ENCODE measurements at regions not wholly inside any gene's neighbourhood (a gene's known extent, or its start where the extent isn't known, plus 50 kb on each side); places are given as distances from the start of the nearest gene placed in this dataset.

DNA sequence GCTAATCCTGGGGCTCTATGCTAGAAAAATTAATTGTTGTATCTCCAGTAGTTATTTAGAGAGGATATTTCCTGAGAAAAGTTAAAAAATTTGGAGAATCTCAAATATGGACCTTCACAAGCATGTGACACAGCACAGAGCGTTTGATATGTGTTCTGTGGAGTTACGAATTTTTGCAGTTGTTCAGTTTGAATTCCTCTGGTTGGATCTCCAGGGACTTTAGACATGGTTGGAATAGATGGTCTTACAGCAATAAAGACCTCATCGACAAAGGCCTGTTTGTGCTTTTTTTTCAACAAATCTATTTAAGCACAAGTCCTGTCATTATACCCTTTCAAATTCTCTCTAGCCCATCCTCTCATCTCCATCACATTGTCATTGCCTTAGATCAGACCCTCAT, 138.0 kb downstream of the TES start:
- no peaks in the 10 kb centered on the region for H3K27me3 ChIP-seq
- no peaks in the 10 kb centered on the region for H3K36me3 ChIP-seq
- intact Hi-C loops (cut with DNase I): no loop called here
- no peaks in the 10 kb centered on the region for H3K4me1 ChIP-seq
- H3K9me3 ChIP-seq: no peaks in the 10 kb centered on the region
- no peak overlapping the region for H3K27ac ChIP-seq
- TF ChIP-seq, protein P1, sequence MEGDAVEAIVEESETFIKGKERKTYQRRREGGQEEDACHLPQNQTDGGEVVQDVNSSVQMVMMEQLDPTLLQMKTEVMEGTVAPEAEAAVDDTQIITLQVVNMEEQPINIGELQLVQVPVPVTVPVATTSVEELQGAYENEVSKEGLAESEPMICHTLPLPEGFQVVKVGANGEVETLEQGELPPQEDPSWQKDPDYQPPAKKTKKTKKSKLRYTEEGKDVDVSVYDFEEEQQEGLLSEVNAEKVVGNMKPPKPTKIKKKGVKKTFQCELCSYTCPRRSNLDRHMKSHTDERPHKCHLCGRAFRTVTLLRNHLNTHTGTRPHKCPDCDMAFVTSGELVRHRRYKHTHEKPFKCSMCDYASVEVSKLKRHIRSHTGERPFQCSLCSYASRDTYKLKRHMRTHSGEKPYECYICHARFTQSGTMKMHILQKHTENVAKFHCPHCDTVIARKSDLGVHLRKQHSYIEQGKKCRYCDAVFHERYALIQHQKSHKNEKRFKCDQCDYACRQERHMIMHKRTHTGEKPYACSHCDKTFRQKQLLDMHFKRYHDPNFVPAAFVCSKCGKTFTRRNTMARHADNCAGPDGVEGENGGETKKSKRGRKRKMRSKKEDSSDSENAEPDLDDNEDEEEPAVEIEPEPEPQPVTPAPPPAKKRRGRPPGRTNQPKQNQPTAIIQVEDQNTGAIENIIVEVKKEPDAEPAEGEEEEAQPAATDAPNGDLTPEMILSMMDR (IDR thresholded peaks at IDR 0.05): no peak
- no peak for TF ChIP-seq POLR2A (IDR thresholded peaks at IDR 0.05)
- no peak for TF ChIP-seq POLR2AphosphoS5 (IDR thresholded peaks at IDR 0.05; ENCODE audit: insufficient read depth in 1 of 2, low read depth in 1 of 2)
- no peak for DNase-seq (ENCODE audit: extremely low spot score in 2 of 2)
- H3K4me3 ChIP-seq: no peak overlapping the region

DNA sequence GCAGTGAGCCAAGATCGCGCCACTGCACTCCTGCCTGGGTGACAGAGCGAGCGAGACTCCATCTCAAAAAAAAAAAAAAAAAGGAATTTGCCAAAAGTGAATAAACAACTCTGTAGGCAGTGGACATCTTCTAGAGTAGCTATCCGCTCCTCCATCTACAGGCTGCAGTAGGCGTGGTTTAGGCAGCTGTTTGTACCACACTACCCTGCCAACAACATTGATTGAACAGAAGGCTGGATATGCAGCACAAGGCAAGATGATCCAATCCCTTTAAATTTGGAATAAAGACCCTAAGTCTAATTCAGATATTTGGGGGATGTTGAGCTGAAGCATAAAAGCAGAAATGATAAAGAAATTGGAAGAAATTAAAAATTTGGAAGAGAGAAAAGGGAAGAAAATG, 141.6 kb downstream of the TES start:
- TF ChIP-seq, protein P1 (IDR thresholded peaks at IDR 0.05): no peak
- TF ChIP-seq POLR2AphosphoS5 (IDR thresholded peaks at IDR 0.05; ENCODE audit: insufficient read depth in 1 of 2, low read depth in 1 of 2) (no peak), POLR2A (IDR thresholded peaks at IDR 0.05) (no peak)
- Histone ChIP-seq H3K27ac (no peak overlapping the region), H3K36me3 (no peaks in the 10 kb centered on the region), H3K9me3 (no peaks in the 10 kb centered on the region), H3K27me3 (no peaks in the 10 kb centered on the region), H3K4me1 (peaks cover 36% of the 10 kb centered on the region), H3K4me3 (no peak overlapping the region)
- intact Hi-C loops (cut with DNase I): no loop called here
- DNase-seq (ENCODE audit: extremely low spot score in 2 of 2): no peak

DNA sequence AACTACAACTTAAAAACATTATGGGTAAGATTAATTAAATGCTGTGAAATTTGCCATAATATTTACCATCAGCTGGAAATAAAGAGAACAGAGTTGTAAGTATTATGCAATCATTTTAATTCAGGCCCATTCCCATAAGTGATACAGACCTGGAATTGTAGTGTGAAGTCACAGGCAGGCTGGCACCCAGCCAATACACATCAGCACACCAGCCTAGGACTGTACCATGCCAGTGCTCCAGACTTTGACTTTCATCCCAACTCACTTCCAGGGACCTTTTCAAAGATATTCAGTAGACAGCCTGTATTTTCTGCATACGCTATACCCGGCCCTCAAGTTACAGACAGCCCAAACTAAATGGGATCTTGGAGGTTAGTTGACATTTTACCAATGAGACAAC, 143.3 kb downstream of the TES start:
- DNase-seq (ENCODE audit: extremely low spot score in 2 of 2): no peak
- intact Hi-C loops (cut with DNase I): no loop called here
- no peak overlapping the region for H3K4me3 ChIP-seq
- H3K27ac ChIP-seq: peak overlapping the region; percentile 68
- TF ChIP-seq POLR2AphosphoS5 (IDR thresholded peaks at IDR 0.05; ENCODE audit: insufficient read depth in 1 of 2, low read depth in 1 of 2): no peak
- no peak for TF ChIP-seq POLR2A (IDR thresholded peaks at IDR 0.05)
- H3K27me3 ChIP-seq: no peaks in the 10 kb centered on the region
- peaks cover 50% of the 10 kb centered on the region for H3K4me1 ChIP-seq
- H3K9me3 ChIP-seq: no peaks in the 10 kb centered on the region
- H3K36me3 ChIP-seq: no peaks in the 10 kb centered on the region

DNA sequence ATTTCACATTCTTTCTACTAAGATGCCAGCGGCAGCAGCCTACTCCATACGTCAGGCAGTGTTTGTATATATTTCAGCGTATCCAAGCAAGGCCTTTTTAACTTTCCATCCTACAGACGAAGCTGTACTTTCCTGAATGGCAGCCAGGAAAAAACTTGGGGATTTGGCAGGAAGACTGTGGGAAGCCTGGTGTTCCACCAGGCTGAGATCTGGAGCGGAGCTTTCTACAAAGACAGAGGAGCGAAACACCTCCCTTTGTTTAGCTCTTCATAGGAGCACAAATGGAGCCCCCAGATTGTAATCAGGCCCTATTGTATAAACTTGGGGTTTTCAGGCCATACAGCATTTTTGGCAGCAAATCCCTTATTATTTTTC, 143.8 kb downstream of the TES start:
- H3K4me1 ChIP-seq: peaks cover 51% of the 10 kb centered on the region
- H3K27ac ChIP-seq: peak overlapping the region; percentile 68
- intact Hi-C loops (cut with DNase I): no loop called here
- DNase-seq (ENCODE audit: extremely low spot score in 2 of 2): no peak
- TF ChIP-seq, protein P1 (IDR thresholded peaks at IDR 0.05): no peak
- TF ChIP-seq POLR2AphosphoS5 (IDR thresholded peaks at IDR 0.05; ENCODE audit: insufficient read depth in 1 of 2, low read depth in 1 of 2): peak in 1 of 2 donors; percentile 25
- no peak for TF ChIP-seq POLR2A (IDR thresholded peaks at IDR 0.05)
- H3K27me3 ChIP-seq: no peaks in the 10 kb centered on the region
- H3K9me3 ChIP-seq: no peaks in the 10 kb centered on the region
- no peaks in the 10 kb centered on the region for H3K36me3 ChIP-seq
- H3K4me3 ChIP-seq: peak overlapping the region in 1 of 2 donors; percentile 31

DNA sequence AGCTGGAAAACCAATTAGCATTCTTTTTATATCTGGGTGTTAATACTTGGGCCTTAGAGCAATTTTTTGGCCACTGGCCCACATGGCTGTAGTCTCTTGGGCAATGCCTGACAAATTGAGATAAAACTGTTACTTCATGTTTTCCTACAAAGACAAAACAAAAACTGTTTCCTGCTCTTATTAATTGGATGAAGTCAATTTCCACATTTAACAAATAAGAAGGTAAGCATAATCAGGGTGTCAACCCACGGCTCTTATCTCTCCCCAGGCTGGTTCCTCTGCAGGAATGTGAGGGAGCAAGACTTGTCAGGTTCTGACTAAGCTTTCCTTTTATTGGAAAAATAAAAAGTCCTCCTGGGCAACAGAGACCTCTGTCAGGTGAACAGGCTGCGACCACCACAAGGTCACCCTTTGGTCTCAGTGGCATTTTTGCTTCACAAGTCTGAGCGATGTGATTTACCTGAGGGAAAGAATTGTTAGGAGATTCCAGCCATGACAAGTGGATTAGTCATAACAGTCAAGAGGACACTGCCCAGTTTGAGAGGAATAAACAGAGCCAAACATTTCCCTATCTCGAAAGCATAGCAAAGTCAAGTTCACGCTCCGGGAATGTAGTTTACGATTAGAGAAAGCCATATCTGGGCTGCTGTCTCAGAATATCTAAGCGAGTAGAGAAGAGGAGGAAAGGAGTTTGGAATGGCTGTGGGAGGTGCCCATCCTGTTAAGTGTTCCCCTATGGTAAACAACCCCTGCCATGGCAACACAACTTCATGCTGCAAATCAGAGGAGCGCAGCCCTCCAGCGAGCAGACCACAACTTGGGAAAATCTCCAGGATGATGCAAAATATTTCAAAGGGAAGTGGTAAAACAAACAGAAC, 144.4 kb downstream of the TES start:
- Histone ChIP-seq H3K36me3 (no peaks in the 10 kb centered on the region), H3K9me3 (no peaks in the 10 kb centered on the region), H3K27me3 (no peaks in the 10 kb centered on the region), H3K27ac (peak overlapping the region; percentile 68), H3K4me3 (peak overlapping the region; percentile 13 to 31), H3K4me1 (peaks cover 51% of the 10 kb centered on the region)
- intact Hi-C loops (cut with DNase I): no loop called here
- no peak for DNase-seq (ENCODE audit: extremely low spot score in 2 of 2)
- TF ChIP-seq POLR2AphosphoS5 (IDR thresholded peaks at IDR 0.05; ENCODE audit: insufficient read depth in 1 of 2, low read depth in 1 of 2): peak in 1 of 2 donors; percentile 37
- TF ChIP-seq, protein P1 (IDR thresholded peaks at IDR 0.05): no peak
